Upper lobe of left lung (tissue), 6 donors: ENCODE measurements at regions not wholly inside any gene's neighbourhood (a gene's known extent, or its start where the extent isn't known, plus 50 kb on each side); places are given as distances from the start of the nearest gene placed in this dataset.

Source experiments
- ATAC-seq, 2 donors: fragments of 200-7000 bp; cut with Tn5 transposase; one replicate each; pipeline ENCODE4 v1.9.1; 2022; ENCODE audit warnings: mild to moderate bottlenecking in 2 of 2, moderate library complexity in 2 of 2; ENCODE audit not compliant: low FRiP score in 2 of 2
- DNase-seq, 2 donors: peaks; one replicate each; pipeline ENCODE4 v3.0.0-alpha.2; 2019 to 2020
- H3K27ac ChIP-seq, 4 donors: fragments of 200-600 bp; sonication (generic); one replicate each; pipeline ENCODE4 v1.5.1; 2016 to 2019
- H3K27me3 ChIP-seq, 4 donors: fragments of 200-600 bp; sonication (generic); one replicate each; pipeline ENCODE4 v1.5.1; 2017 to 2019
- H3K36me3 ChIP-seq, 4 donors: fragments of 200-600 bp; sonication (generic); one replicate each; pipeline ENCODE4 v1.5.1; 2016 to 2019
- H3K4me1 ChIP-seq, 4 donors: fragments of 200-600 bp; sonication (generic); one replicate each; pipeline ENCODE4 v1.5.1; 2018 to 2019
- H3K4me3 ChIP-seq, 4 donors: fragments of 200-600 bp; sonication (generic); one replicate each; pipeline ENCODE4 v1.5.1; 2017 to 2019; ENCODE audit warnings: mild to moderate bottlenecking in 2 of 4, moderate library complexity in 1 of 4
- H3K9me3 ChIP-seq, 4 donors: fragments of 200-600 bp; sonication (generic); one replicate each; pipeline ENCODE4 v1.5.1; 2018 to 2019
- CTCF ChIP-seq, 6 experiments: fragments of 450-650 bp in 4 of 6; fragments of 200-600 bp in 2 of 6; sonication (generic) in 2 of 6; IDR thresholded peaks; one replicate each; pipeline ENCODE4 v1.5.1; 2016 to 2019; ENCODE audit warnings: antibody characterized with exemption in 6 of 6
- EP300 ChIP-seq, 4 donors: sonication (generic); formaldehyde crosslinking; IDR thresholded peaks; one replicate each; pipeline ENCODE4 v1.5.1; 2017; ENCODE audit warnings: antibody characterized with exemption in 4 of 4, control low read depth in 2 of 4
- POLR2A ChIP-seq, 4 donors: fragments of 450-650 bp; IDR thresholded peaks; one replicate each; pipeline ENCODE4 v1.5.1; 2016 to 2017; ENCODE audit warnings: antibody characterized with exemption in 4 of 4, mild to moderate bottlenecking in 2 of 4
- POLR2AphosphoS5 ChIP-seq, 2 donors: sonication (generic); formaldehyde crosslinking; IDR thresholded peaks; one replicate each; pipeline ENCODE4 v1.5.1; 2017; ENCODE audit warnings: antibody characterized with exemption in 2 of 2
- WGBS, 2 donors: methylation state at CpG; one replicate each; pipeline ENCODE4 v1.1.5; 2017 to 2018; 5-methylcytosine and 5-hydroxymethylcytosine counted together
- donor health status: DM: no; HTN: no; CAD: no; lungs with moderate emphysema.
- donor health status: DM: no; HTN: yes; CAD: no; lungs with severe emphysema.

GRCh38 chr13:111551204-111551820, 230.9 kb downstream of the TEX29 start:
- H3K27ac ChIP-seq, result no peak overlapping the region
- no peaks in the 10 kb centered on the region for H3K4me1 ChIP-seq
- no peak for DNase-seq
- H3K27me3 ChIP-seq, result no peaks in the 10 kb centered on the region
- 81 to 91% methylated on average over 5 of the region's 5 CpGs for WGBS, 2 donors
- no peaks in the 10 kb centered on the region for H3K9me3 ChIP-seq
- ATAC-seq, result no peak
- no peaks in the 10 kb centered on the region for H3K36me3 ChIP-seq
- H3K4me3 ChIP-seq, result no peak overlapping the region
- TF ChIP-seq EP300 (IDR thresholded peaks at IDR 0.05) (no peak), POLR2AphosphoS5 (IDR thresholded peaks at IDR 0.05) (no peak), POLR2A (IDR thresholded peaks at IDR 0.05) (no peak), CTCF (IDR thresholded peaks at IDR 0.05) (no peak)

- no peak overlapping the region for H3K27ac ChIP-seq
- H3K4me3 ChIP-seq, result no peak overlapping the region
- ATAC-seq (no peak), DNase-seq (no peak)
- no peaks in the 10 kb centered on the region for H3K36me3 ChIP-seq
- no peaks in the 10 kb centered on the region for H3K27me3 ChIP-seq
- TF ChIP-seq POLR2AphosphoS5 (IDR thresholded peaks at IDR 0.05), result no peak
- no peaks in the 10 kb centered on the region for H3K9me3 ChIP-seq
- no peaks in the 10 kb centered on the region for H3K4me1 ChIP-seq
- 86 to 90% methylated on average over 4 to 10 of the region's 10 CpGs for WGBS, 2 donors
These were observed 232.6 kb downstream of the TEX29 start for GRCh38 chr13:111552891-111553655.

- DNase-seq (no peak), ATAC-seq (peak in 1 of 2 donors; percentile 7)
- Histone ChIP-seq H3K4me1 (no peaks in the 10 kb centered on the region), H3K27me3 (no peaks in the 10 kb centered on the region), H3K4me3 (no peak overlapping the region), H3K27ac (no peak overlapping the region), H3K9me3 (no peaks in the 10 kb centered on the region), H3K36me3 (no peaks in the 10 kb centered on the region)
- WGBS, 2 donors, result 86 to 90% methylated on average over 14 to 16 of the region's 16 CpGs
- TF ChIP-seq POLR2AphosphoS5 (IDR thresholded peaks at IDR 0.05) (no peak), CTCF (IDR thresholded peaks at IDR 0.05) (no peak), EP300 (IDR thresholded peaks at IDR 0.05) (no peak), POLR2A (IDR thresholded peaks at IDR 0.05) (no peak)
These were observed 234.3 kb downstream of the TEX29 start for GRCh38 chr13:111554539-111555267.

GRCh38 chr13:111555268-111555808, 234.9 kb downstream of the TEX29 start:
- Histone ChIP-seq H3K4me1 (no peaks in the 10 kb centered on the region), H3K27ac (no peak overlapping the region), H3K4me3 (no peak overlapping the region), H3K9me3 (no peaks in the 10 kb centered on the region), H3K27me3 (no peaks in the 10 kb centered on the region), H3K36me3 (no peaks in the 10 kb centered on the region)
- 75 to 82% methylated on average over 10 of the region's 10 CpGs for WGBS, 2 donors
- no peak for ATAC-seq
- TF ChIP-seq CTCF (IDR thresholded peaks at IDR 0.05), result no peak
- no peak for TF ChIP-seq POLR2AphosphoS5 (IDR thresholded peaks at IDR 0.05)
- no peak for TF ChIP-seq EP300 (IDR thresholded peaks at IDR 0.05)
- no peak for TF ChIP-seq POLR2A (IDR thresholded peaks at IDR 0.05)
- DNase-seq, result no peak

- no peaks in the 10 kb centered on the region for H3K27me3 ChIP-seq
- no peak for TF ChIP-seq POLR2A (IDR thresholded peaks at IDR 0.05)
- no peak for TF ChIP-seq CTCF (IDR thresholded peaks at IDR 0.05)
- no peak for TF ChIP-seq POLR2AphosphoS5 (IDR thresholded peaks at IDR 0.05)
- TF ChIP-seq EP300 (IDR thresholded peaks at IDR 0.05), result no peak
- H3K9me3 ChIP-seq, result no peaks in the 10 kb centered on the region
- H3K27ac ChIP-seq, result no peak overlapping the region
- ATAC-seq, result no peak
- no peak for DNase-seq
- 86 to 90% methylated on average over 9 of the region's 9 CpGs for WGBS, 2 donors
- H3K4me1 ChIP-seq, result no peaks in the 10 kb centered on the region
- H3K36me3 ChIP-seq, result no peaks in the 10 kb centered on the region
- H3K4me3 ChIP-seq, result no peak overlapping the region
These were observed 235.5 kb downstream of the TEX29 start for GRCh38 chr13:111555903-111556302.
